Endothelial cell of umbilical vein (primary cell): ENCODE measurements at regions not wholly inside any gene's neighbourhood (a gene's known extent, or its start where the extent isn't known, plus 50 kb on each side); places are given as distances from the start of the nearest gene placed in this dataset.

Source experiments
- BruUV-seq: library from RNA; stranded (reverse); fragments of 400-500 nt; replicated peaks from 2 replicates; lab custom pipeline; 2021; lab: Mats Ljungman, UMichigan
- CTCF ChIA-PET: fragments of 300-600, 350-600 bp; sonication (Branson Sonifier 250); formaldehyde crosslinking; loops from one replicate; lab custom pipeline; 2021; ENCODE audit warnings: antibody characterized with exemption, inconsistent platforms; lab: Charles Lee
- POLR2A ChIA-PET: fragments of 300-600, 350-600 bp; sonication (Branson Sonifier 250); formaldehyde crosslinking; loops from one replicate; lab custom pipeline; 2021; ENCODE audit warnings: antibody characterized with exemption, inconsistent platforms; lab: Charles Lee
- DNase-seq: peaks from one replicate; pipeline ENCODE4 v3.0.0-alpha.2; 2011; ENCODE audit warnings: low read depth, low spot score
- FAIRE-seq: peaks from 2 replicates; lab custom pipeline; 2011; peaks lifted over from hg19 to GRCh38; lab: Jason Lieb, UNC
- H2AFZ ChIP-seq: 2 replicates; pipeline ENCODE4 v1.6.0; 2012; ENCODE audit warnings: low read depth, low read length, control low read depth, inconsistent platforms
- H3K27ac ChIP-seq: 2 replicates; pipeline ENCODE4 v1.5.1; 2011; ENCODE audit warnings: low read depth, mild to moderate bottlenecking, control low read depth, low read length, moderate library complexity; ENCODE audit not compliant: insufficient read depth
- H3K27me3 ChIP-seq, 2 experiments: 2 replicates each; pipeline versions ENCODE4 v1.6.0 to v1.6.1; 2011; ENCODE audit warnings: low read length in 2 of 2, mixed read lengths in 1 of 2; ENCODE audit not compliant: control insufficient read depth in 2 of 2, insufficient read depth in 2 of 2
- H3K36me3 ChIP-seq, 2 experiments: 2 replicates in 1 of 2; 3 replicates in 1 of 2; pipeline ENCODE4 v1.5.1; 2011; ENCODE audit warnings: low read length in 2 of 2, mild to moderate bottlenecking in 1 of 2, moderate library complexity in 1 of 2; ENCODE audit not compliant: control insufficient read depth in 2 of 2, insufficient read depth in 2 of 2; ENCODE audit errors: extremely low read depth in 1 of 2
- H3K4me1 ChIP-seq: 3 replicates; pipeline ENCODE4 v1.5.1; 2011; ENCODE audit warnings: mild to moderate bottlenecking, low read length; ENCODE audit not compliant: control insufficient read depth, insufficient read depth; ENCODE audit errors: extremely low read depth
- H3K4me2 ChIP-seq: 2 replicates; pipeline ENCODE4 v1.6.1; 2011; ENCODE audit warnings: low read length, control low read depth, mixed read lengths; ENCODE audit not compliant: insufficient read depth
- H3K4me3 ChIP-seq, 3 experiments: fragments of 200-600 bp in 1 of 3; sonication (generic), shearing (Covaris generic) in 1 of 3; replicated peaks in 1 of 3; 2 replicates each; pipeline ENCODE4 v1.5.1; 2011 to 2016; ENCODE audit warnings: control low read depth in 3 of 3, low read length in 3 of 3, mild to moderate bottlenecking in 2 of 3, inconsistent platforms in 1 of 3, low read depth in 1 of 3, moderate library complexity in 1 of 3; ENCODE audit not compliant: insufficient read depth in 1 of 3
- H3K79me2 ChIP-seq: 2 replicates; pipeline ENCODE4 v1.6.0; 2012; ENCODE audit warnings: low read length, inconsistent platforms; ENCODE audit not compliant: control insufficient read depth, insufficient read depth
- H3K9ac ChIP-seq: replicated peaks from 2 replicates; pipeline ENCODE3; 2011; ENCODE audit warnings: low read length, control low read depth; ENCODE audit not compliant: insufficient read depth; ENCODE audit errors: extremely low read depth
- H3K9me1 ChIP-seq: replicated peaks from 3 replicates; pipeline ENCODE4 v1.6.0; 2011; ENCODE audit warnings: mild to moderate bottlenecking, low read length; ENCODE audit not compliant: control insufficient read depth, insufficient read depth; ENCODE audit errors: extremely low read depth
- H3K9me3 ChIP-seq: replicated peaks from 2 replicates; pipeline ENCODE4 v1.5.1; 2012; ENCODE audit warnings: low read length, inconsistent platforms; ENCODE audit not compliant: control insufficient read depth, insufficient read depth
- H4K20me1 ChIP-seq: replicated peaks from 2 replicates; pipeline ENCODE3; 2011; ENCODE audit warnings: mild to moderate bottlenecking, low read length; ENCODE audit not compliant: control insufficient read depth, insufficient read depth; ENCODE audit errors: extremely low read depth
- EZH2 ChIP-seq: IDR thresholded peaks from 2 replicates; pipeline ENCODE4 v1.6.1; 2012; ENCODE audit warnings: borderline replicate concordance, low read depth, mild to moderate bottlenecking, moderate library complexity, low read length, inconsistent platforms; ENCODE audit not compliant: severe bottlenecking
- FOS ChIP-seq: IDR thresholded peaks from 2 replicates; pipeline ENCODE4 v1.6.1; 2011; ENCODE audit warnings: mild to moderate bottlenecking, low read length, moderate library complexity, borderline replicate concordance; ENCODE audit not compliant: insufficient read depth
- GATA2 ChIP-seq: IDR thresholded peaks from 2 replicates; pipeline ENCODE4 v1.7.0; 2011; ENCODE audit warnings: low read depth, mild to moderate bottlenecking, moderate library complexity, mixed read lengths, low read length; ENCODE audit not compliant: insufficient read length, insufficient read depth
- JUN ChIP-seq: IDR thresholded peaks from 2 replicates; pipeline ENCODE4 v1.6.1; 2011; ENCODE audit warnings: borderline replicate concordance, low read depth; ENCODE audit not compliant: insufficient read length, insufficient read depth
- MAX ChIP-seq: IDR thresholded peaks from 2 replicates; pipeline ENCODE4 v1.6.1; 2011; ENCODE audit not compliant: insufficient read depth, insufficient read length
- MYC ChIP-seq: IDR thresholded peaks from one replicate; pipeline ENCODE4 v1.6.1; 2011; ENCODE audit warnings: mild to moderate bottlenecking, low read depth, low read length
- POLR2A ChIP-seq: IDR thresholded peaks from 2 replicates; pipeline ENCODE4 v1.6.1; 2012; ENCODE audit warnings: low read depth, mild to moderate bottlenecking, control low read depth, low read length
- POLR2AphosphoS5 ChIP-seq: IDR thresholded peaks from 2 replicates; pipeline ENCODE4 v1.6.1; 2012; ENCODE audit warnings: low read depth, mild to moderate bottlenecking, control low read depth, low read length, moderate library complexity; ENCODE audit not compliant: insufficient read depth
- dilution Hi-C: fragments of 300-500 bp; cut with MboI; formaldehyde crosslinking; loops from one replicate; pipeline ENCODE4 v1.15.0; 2019; ENCODE audit warnings: low sequenced_read_pairs; ENCODE audit not compliant: extremely low pct_ligation_motif_present
- intact Hi-C: fragments of 100-400 bp; cut with micrococcal nuclease; formaldehyde crosslinking; loops from one replicate; pipeline ENCODE4 v1.10.0; 2022
- TF ChIP-seq, protein P1 (sequence below), 2 donors: IDR thresholded peaks; 1 replicate in 1 of 2; 2 replicates in 1 of 2; pipeline ENCODE4 v1.5.1; 2011; ENCODE audit warnings: low read length in 2 of 2, mild to moderate bottlenecking in 2 of 2, moderate library complexity in 2 of 2, control low read depth in 1 of 2, inconsistent platforms in 1 of 2, low read depth in 1 of 2; ENCODE audit not compliant: insufficient read depth in 1 of 2; ENCODE audit errors: extremely low read depth in 1 of 2

DNA sequence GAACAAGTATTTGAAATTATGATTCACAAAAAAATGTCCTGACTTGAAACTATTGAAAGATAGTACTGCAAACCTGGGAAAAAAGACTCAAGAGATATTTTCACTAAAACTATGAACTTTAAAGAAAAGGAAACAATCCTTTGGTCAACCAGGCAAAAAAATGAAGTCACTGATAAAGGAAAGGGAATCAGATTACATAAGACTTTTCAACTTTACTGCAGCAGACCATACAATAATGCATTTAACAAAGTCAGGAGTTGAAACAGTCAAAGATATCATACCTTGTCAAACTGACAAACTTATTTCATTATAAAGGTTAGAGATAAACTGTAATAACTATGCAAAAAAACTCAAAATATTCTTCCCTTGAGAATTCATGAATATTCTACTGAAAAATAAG, 361.6 kb downstream of the DLEU7 start:
- Histone ChIP-seq H3K9me3 (no peaks in the 10 kb centered on the region), H3K9me1 (no peaks in the 10 kb centered on the region), H3K27ac (no peak overlapping the region), H4K20me1 (no peaks in the 10 kb centered on the region), H3K4me2 (no peak overlapping the region), H3K4me1 (no peaks in the 10 kb centered on the region), H2AFZ (no peak overlapping the region), H3K9ac (no peak overlapping the region), H3K36me3 (no peaks in the 10 kb centered on the region), H3K27me3 (no peaks in the 10 kb centered on the region), H3K79me2 (no peaks in the 10 kb centered on the region), H3K4me3 (no peak overlapping the region)
- POLR2A ChIA-PET: no interaction called here
- no TSS peak for BruUV-seq
- intact Hi-C loops (no loop called here), dilution Hi-C loops (no loop called here)
- FAIRE-seq: no peak
- CTCF ChIA-PET: no interaction called here
- TF ChIP-seq MYC: no peak
- no peak for TF ChIP-seq GATA2
- TF ChIP-seq MAX: no peak
- TF ChIP-seq EZH2: no peak
- TF ChIP-seq POLR2AphosphoS5: no peak
- no peak for TF ChIP-seq POLR2A
- TF ChIP-seq, protein P1, sequence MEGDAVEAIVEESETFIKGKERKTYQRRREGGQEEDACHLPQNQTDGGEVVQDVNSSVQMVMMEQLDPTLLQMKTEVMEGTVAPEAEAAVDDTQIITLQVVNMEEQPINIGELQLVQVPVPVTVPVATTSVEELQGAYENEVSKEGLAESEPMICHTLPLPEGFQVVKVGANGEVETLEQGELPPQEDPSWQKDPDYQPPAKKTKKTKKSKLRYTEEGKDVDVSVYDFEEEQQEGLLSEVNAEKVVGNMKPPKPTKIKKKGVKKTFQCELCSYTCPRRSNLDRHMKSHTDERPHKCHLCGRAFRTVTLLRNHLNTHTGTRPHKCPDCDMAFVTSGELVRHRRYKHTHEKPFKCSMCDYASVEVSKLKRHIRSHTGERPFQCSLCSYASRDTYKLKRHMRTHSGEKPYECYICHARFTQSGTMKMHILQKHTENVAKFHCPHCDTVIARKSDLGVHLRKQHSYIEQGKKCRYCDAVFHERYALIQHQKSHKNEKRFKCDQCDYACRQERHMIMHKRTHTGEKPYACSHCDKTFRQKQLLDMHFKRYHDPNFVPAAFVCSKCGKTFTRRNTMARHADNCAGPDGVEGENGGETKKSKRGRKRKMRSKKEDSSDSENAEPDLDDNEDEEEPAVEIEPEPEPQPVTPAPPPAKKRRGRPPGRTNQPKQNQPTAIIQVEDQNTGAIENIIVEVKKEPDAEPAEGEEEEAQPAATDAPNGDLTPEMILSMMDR (IDR thresholded peaks at IDR 0.05; ENCODE audit: extremely low read depth in 1 of 2, insufficient read depth in 1 of 2, low read depth in 1 of 2, low read length in 2 of 2): no peak
- TF ChIP-seq FOS: no peak
- no peak for TF ChIP-seq JUN
- DNase-seq: no peak
